ENCODE measurements at regions not wholly inside any gene's neighbourhood (a gene's known extent, or its start where the extent isn't known, plus 50 kb on each side); places are given as distances from the start of the nearest gene placed in this dataset.
"Not testable (repeated sequence)": the region's sequence is repeated elsewhere in the genome, so short reads cannot be mapped to it uniquely, and the experiment has no call there.

- DNase-seq (ENCODE audit: low spot score), result no peak
Measured at GRCh38 chr19:27729332-27729731, 1483.6 kb downstream of the UQCRFS1 start.

- no peak for DNase-seq (ENCODE audit: low spot score)
Measured at GRCh38 chr19:27722625-27723024, 1490.3 kb downstream of the UQCRFS1 start.

GRCh38 chr19:27720155-27720554, 1492.8 kb downstream of the UQCRFS1 start:
- no peak for DNase-seq (ENCODE audit: low spot score)

- no peak for DNase-seq (ENCODE audit: low spot score)
Measured at GRCh38 chr19:27719034-27719433, 1493.9 kb downstream of the UQCRFS1 start.

- no peak for DNase-seq (ENCODE audit: low spot score)
Measured at GRCh38 chr19:27718234-27718633, 1494.7 kb downstream of the UQCRFS1 start.

- no peak for DNase-seq (ENCODE audit: low spot score)
Measured at GRCh38 chr19:27717825-27718224, 1495.1 kb downstream of the UQCRFS1 start.

- DNase-seq (ENCODE audit: low spot score), result no peak
Measured at GRCh38 chr19:27716922-27717321, 1496.0 kb downstream of the UQCRFS1 start.

GRCh38 chr19:27714857-27715256, 1498.1 kb downstream of the UQCRFS1 start:
- DNase-seq (ENCODE audit: low spot score), result no peak

- DNase-seq (ENCODE audit: low spot score), result no peak
Measured at GRCh38 chr19:27709496-27709895, 1503.5 kb downstream of the UQCRFS1 start.

GRCh38 chr19:27708986-27709385, 1504.0 kb downstream of the UQCRFS1 start:
- DNase-seq (ENCODE audit: low spot score), result not testable (repeated sequence)

GRCh38 chr19:27707026-27707425, 1505.9 kb downstream of the UQCRFS1 start:
- DNase-seq (ENCODE audit: low spot score), result not testable (repeated sequence)

- no peak for DNase-seq (ENCODE audit: low spot score)
Measured at GRCh38 chr19:27705896-27706295, 1507.1 kb downstream of the UQCRFS1 start.

GRCh38 chr19:27694361-27695055, 1518.4 kb downstream of the UQCRFS1 start:
- no peak for DNase-seq (ENCODE audit: low spot score)

- no peak for DNase-seq (ENCODE audit: low spot score)
Measured at GRCh38 chr19:27691991-27692390, 1521.0 kb downstream of the UQCRFS1 start.

GRCh38 chr19:27689734-27690241, 1523.2 kb downstream of the UQCRFS1 start:
- no peak for DNase-seq (ENCODE audit: low spot score)

- DNase-seq (ENCODE audit: low spot score), result no peak
Measured at GRCh38 chr19:27684293-27684692, 1528.7 kb downstream of the UQCRFS1 start.

GRCh38 chr19:27681972-27682371, 1531.0 kb downstream of the UQCRFS1 start:
- no peak for DNase-seq (ENCODE audit: low spot score)

GRCh38 chr19:27679905-27680304, 1533.0 kb downstream of the UQCRFS1 start:
- DNase-seq (ENCODE audit: low spot score), result no peak

- no peak for DNase-seq (ENCODE audit: low spot score)
Measured at GRCh38 chr19:27679399-27679798, 1533.6 kb downstream of the UQCRFS1 start.

- DNase-seq (ENCODE audit: low spot score), result no peak
Measured at GRCh38 chr19:27676877-27677276, 1536.1 kb downstream of the UQCRFS1 start.

- no peak for DNase-seq (ENCODE audit: low spot score)
Measured at GRCh38 chr19:27676334-27676733, 1536.6 kb downstream of the UQCRFS1 start.

GRCh38 chr19:27675771-27676170, 1537.2 kb downstream of the UQCRFS1 start:
- DNase-seq (ENCODE audit: low spot score), result no peak

- DNase-seq (ENCODE audit: low spot score), result no peak
Measured at GRCh38 chr19:27674701-27675100, 1538.2 kb downstream of the UQCRFS1 start.

- no peak for DNase-seq (ENCODE audit: low spot score)
Measured at GRCh38 chr19:27673986-27674385, 1539.0 kb downstream of the UQCRFS1 start.

Data from HT-29 (cell line).